ENCODE measurements at regions not wholly inside any gene's neighbourhood (a gene's known extent, or its start where the extent isn't known, plus 50 kb on each side); places are given as distances from the start of the nearest gene placed in this dataset.
"Not testable (repeated sequence)": the region's sequence is repeated elsewhere in the genome, so short reads cannot be mapped to it uniquely, and the experiment has no call there.

DNA sequence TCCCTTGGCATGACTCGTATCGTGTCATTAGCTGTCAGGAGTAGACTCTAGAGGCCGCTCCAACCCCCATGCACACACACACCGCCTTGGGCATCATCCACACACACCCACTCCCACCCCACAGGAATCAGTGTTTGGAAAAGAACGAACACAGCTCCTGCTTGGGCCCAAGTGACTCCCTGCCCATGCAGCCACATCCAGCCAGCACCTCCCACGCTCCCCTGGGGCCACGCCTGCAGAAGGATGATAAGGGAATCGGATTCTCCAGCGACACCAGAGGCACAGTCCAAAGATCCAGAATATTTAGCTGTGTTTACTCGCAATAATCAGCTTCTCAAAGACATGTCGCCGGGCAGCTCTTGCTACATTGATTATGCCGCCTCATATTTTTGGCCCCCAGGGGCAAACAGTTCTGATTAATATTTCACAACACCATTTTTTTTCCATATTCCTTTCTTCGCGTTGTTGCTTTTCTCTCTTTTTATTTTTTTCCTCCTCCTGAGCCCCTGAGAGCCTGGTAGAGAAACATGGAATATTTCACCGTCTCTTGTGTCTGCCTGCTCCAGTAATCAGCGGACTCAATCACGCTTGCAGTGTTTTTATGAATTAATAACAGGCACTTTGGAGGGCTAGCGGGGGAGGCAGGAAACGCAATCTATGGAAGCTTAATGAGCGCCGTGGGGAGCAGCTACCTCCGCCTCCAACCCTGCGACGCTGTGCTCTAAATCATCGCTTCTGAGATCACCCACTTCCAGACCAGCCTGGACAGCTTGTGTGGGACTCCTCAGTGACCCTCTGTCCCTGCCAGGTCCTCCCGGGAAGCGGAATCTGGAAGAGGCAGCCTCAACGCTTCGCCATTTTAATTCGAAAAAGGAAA is 221.4 kb downstream of the TLE3 start:
- no peak for DNase-seq

DNA sequence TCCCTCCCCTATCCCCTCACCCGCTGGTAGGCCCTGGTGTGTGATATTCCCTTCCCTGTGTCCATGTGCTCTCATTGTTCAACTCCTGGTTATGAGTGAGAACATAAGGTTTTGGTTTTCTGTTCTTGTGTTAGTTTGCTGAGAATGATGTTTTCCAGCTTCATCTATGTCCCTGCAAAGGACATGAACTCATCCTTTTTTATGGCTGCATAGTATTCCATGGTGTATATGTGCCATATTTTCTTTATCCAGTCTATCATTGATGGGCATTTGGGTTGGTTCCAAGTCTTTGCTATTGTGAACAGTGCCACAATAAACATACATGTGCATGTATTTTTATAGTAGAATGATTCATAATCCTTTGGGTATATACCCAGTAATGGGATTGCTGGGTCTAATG is 217.8 kb downstream of the TLE3 start:
- DNase-seq: not testable (repeated sequence)

DNA sequence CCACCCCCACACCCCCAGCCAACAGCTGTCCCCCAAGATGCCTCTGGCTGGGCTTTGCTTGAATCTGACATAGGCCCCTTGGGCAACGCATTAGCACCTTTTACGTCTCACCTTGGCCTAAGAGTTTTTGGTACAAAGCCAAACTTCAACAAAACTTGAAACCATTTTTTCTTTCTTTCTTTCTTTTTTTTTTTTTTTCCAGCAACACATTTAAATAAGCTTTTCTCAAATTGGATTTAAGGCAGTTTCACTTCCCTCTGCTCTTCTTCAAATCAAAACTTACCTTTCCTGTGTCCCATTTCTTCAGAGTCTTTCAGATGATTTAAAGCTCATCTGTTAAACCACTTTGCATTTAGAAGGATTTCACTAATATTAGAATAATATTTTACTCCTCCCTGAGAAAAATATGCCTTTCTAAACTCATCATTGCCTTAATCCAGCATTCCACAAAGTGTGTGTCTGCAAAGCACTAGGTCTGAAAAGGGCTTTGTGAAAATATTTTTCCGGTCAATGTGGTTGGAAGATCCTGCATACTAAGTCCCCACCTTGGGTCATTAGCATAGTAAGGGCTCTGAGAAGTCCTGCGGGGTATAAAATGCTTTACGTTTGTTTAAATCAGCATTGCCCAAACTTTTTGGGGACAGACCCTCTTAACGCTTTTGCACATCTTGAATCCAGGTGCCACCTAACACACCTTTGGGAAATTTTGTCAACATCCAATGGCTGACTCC is 217.0 kb downstream of the TLE3 start:
- no peak for DNase-seq

DNA sequence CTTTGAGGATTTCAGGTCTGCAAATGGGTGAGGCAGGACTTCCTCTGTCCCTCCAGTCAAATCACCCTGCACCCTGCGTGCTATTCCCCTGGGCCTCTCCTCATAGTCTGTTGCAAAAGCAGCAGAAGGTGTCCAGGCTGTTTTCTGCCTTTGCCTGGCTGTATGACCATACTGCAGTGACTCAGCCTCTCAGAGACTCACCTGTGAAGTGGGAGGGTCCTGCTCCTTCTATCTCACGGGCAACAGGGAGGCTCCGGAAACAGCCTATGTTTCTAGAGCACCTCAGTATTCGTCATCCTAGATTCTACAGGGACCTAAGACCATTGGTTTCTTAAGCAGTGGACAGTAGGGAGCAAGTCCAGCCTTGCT is 216.4 kb downstream of the TLE3 start:
- DNase-seq: no peak

DNA sequence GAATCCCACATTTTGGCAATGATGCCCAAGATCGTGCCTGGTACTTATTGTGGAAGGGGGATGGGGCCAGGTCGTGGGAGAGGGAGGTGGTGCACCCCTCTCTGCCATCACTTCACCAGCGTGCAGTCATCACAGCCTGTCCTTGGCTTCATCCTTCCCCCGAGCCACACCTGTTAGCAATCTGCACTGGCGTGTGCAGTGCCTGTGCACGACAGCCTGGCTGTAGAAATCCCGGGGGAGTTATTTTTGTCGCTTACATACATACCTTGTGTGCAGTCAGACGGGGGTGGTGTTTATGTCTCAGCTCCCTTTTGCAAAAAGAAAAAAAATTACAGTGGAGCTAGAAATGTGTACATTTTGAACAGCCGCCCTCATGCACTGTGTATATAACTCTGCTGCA is 216.0 kb downstream of the TLE3 start:
- peak; percentile 11 for DNase-seq

DNA sequence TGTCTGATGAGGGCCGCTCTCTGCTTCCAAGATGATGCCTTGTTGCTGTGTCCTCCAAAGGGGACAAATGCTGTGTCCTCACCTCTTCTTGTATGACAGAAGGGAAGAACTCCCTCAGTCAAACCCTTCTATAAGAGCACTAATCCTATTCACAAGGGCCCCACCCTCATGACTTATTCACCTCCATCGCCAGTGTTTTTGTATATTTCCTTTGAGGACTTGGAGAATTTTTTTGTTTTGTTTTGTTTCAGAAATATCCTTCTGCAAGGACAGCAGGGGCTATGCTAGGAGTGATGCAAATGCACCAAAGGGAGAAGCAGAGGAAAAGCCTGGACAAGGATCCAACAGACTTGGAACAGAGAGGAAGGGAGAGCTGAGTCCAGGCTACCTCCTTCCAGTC is 214.4 kb downstream of the TLE3 start:
- DNase-seq: no peak

DNA sequence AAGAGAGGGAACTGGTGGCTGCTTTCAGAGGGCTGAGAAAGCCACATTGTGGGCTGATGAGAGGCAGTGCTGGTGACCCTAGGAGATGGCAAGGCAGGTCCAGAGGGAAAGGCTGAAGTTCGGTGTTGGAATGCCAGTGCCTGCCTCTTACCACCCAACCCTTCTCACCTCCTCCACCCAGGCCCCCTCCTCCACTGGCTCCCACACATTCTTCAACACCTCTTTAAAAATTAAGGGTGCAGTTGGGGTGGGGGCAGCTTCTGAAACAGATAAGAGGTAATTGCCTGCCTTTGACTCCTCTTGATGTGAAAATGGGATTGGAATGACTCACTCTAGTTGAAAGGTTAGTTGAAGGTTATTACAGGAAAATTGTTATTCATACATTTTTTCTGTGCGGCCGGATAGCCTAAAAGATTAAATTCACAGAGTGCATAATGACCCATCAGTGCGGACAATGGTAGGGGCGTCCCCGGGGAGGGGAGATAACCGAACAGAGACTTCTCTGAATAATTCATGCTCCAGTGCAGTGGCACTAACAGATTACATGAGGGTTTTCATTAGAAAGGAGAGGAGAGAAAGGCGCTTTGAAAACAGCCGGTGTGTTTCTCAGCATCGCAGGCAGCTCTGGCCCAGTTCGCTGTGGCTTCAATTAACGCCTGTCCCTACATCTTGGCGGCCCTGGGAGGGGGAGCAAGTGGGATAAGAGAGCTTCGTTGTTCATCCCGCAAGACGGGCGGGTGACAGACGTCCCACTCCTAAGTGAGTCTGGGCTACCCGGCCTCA is 212.4 kb downstream of the TLE3 start:
- DNase-seq: no peak

DNA sequence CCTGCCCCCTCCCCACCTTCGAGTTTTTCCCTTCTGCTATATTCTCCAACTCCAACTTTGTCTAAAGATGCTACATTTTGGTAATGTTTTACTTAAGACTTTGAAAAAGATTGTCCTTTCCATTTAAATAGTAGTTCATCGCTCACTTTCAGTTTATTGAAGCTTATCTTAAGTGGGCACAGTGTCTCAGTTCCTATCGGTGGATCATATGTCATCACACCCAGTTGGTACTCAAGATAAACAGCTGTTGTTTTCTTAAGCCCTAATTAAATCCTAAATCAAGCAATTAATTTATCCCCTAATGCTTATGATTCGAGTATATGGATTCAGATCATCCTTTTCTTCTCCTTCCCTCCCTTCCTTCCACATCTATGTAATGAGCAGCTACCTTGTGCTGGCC is 210.7 kb downstream of the TLE3 start:
- DNase-seq: no peak

DNA sequence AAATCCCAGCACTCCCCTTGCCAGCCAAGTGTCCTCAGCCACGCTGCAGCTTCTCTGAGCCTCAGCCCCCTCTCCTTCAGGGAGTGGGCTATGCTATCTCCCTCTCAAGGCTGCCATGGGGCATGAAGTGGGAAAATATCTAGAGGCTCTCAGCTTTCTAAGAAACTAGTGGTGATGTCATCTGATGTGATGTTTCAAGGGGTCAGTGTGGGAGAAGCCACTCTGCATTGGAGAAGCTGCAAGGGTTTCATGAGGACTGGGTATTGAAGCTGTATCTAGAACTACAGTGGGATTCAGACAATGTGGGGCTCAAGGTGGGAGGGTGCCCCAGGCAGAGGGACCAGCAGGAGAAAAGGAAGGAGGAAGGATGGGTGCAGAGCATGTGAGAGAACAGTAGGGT is 210.2 kb downstream of the TLE3 start:
- no peak for DNase-seq

DNA sequence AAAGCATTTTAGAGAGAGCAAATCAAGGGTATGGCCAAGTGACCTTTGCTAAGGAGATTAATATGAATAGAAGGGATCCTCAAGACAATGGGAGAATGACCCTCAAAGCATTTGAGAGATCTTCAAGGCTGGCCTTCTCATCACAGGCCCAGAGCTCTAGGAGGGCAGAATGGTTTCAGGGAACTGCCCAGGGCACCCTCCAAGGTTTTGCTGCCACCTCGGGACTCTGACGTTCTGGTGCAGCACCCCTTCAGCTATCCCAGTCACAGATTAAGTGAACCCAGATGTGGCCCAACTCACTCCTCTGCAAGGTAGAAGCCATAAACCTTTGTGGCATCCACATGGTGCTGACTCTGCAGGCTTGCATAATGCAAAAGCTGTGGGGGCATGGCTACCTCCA is 209.3 kb downstream of the TLE3 start:
- no peak for DNase-seq

DNA sequence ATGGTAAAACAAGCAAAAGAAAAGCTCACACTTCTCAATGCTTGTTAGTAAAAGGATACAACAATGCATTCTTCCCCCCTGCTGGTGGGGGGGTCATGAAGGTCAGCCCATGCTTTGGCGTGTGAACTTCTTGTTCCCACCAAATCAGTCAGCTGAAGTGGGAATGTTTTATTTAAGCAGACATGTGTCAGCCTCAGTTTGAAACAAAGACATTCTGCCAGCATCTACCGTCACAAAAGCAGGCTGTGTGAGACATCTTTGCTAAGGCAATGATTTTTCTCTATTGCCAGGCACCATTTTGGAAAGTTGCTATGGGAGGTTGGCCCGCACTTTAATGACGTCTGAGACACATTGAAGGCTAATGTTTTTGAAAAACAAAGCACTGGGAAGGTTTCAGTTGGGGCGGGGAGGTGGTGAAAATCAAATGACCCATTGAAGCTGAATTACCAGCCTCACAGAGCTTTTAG is 206.6 kb downstream of the TLE3 start:
- no peak for DNase-seq

DNA sequence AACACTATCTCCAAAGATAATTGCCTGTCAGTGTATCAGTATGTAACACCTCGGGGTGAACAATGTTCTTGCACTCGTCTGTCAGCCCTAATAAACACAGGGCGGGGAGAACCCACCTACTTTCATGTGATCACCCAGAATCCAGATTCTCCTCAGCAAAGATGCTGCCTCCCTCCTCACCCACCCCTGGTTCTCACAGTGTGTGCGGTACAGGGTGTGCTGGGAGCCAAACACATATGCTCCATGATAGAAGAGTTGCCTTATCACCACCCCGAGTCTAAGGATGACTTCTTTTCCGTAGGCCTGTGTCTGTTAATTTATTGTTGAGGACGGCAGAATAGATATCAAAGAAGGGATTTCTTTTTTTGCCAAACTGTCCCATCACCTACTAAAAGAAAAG is 206.1 kb downstream of the TLE3 start:
- no peak for DNase-seq

DNA sequence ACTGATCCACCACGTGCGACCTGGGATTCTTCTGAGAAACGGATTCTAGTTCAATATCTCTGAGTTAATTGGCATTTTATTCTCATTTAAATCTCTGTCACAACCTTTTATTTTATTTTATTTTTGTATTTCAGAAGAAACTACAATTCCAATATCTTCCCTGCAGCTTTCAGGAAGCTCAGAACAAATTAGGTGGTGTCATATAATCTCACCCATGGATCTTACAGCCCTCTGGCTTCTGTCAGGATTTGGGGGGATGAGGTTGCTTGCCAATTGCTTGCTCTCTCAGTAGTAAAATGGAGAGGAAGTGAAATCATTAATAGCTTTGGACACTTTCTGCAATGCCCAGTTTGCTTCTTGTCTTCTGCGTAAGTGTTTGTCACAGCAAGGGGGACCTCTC is 205.4 kb downstream of the TLE3 start:
- no peak for DNase-seq

DNA sequence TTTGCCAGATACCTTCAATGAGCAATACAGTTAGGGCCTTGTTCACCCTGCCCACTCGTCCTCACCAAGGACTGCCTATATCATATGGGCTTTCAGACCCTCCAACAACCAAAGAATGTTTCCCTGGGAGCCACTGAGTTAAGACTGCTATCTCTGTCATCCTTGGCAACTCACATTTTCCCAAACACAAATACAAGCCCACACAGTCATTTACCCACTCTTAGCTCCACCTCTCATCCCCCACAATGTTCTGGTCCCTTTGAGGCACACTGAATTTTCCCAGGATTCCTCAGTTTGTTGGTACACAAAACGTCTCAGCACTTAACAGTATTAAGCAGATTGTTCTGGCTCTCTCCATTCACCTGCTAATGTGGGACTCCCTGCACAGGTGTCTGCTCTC is 204.6 kb downstream of the TLE3 start:
- DNase-seq: no peak

DNA sequence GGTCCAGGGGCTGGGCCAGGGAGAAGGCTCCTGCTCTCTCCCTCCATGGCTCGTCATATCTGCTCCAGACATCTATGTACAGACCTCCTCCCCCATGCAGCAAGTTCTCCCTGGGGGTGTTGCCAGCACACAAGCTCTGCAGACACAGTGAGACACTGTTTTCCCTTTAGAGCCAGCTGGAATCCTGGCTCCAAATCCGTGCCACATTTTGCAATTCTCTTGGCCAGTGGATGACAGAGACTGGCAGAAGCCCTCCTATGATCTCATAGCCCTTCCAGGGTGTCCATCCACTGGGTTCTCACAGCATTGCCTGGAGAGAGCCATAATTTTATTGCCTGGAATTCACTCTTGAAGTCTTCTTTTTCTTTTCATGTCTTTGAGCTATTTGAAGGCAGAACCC is 203.9 kb downstream of the TLE3 start:
- no peak for DNase-seq

DNA sequence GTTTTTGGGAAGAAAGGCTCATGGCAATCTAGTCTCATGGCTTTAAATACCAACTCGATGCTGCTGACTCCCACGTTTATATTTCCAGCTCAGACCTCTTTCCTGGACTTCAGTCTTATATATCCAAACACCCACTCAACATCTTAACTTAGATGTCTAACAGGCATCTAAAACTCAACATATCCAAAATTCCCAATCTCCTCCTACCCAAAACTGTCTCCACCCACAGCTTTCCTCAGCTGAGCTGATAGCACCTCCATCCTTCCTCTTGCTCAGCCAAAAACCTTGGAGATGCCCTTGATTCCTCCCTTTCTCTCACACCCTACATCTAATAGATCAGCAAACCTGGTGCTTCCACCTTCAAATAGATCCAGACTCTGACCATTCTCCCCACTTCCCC is 202.5 kb downstream of the TLE3 start:
- no peak for DNase-seq

DNA sequence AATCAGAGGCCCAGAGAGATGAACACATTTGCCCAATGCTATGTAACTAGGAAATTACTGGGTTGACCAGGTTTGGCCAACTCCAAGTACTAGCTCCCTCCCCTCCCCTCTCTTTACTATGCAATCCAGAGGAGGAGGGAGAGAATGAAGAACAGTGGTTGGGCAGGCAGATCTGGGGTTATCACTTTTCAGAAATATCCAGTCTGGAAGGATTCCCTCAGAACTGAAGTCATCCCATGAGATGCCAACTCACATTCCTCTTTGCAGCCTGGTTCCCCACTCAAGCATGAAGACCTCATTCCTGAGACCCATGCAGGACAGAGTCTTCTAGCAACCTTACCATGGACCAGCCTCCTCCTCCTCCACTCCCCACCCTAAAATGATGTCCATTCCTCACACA is 201.1 kb downstream of the TLE3 start:
- DNase-seq: no peak

DNA sequence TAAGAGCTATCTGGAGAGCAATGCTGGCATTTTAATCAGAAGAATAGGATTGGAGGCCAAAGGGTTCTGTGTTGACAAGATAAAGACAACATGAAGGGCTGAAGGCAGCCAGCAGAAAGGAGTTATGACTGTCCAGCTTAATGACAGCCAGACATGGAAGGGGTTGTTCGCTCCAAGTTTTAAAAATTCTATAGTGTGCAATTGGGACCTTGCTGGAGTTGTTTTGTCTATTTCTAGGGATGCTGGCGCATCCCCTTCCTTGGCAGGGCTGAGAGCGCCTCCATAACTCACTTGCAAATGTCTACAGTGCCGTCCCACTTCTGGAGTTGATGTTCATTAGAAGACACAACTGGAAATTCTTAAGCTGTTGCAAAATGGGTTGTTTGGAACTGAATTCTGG is 200.7 kb downstream of the TLE3 start:
- no peak for DNase-seq

DNA sequence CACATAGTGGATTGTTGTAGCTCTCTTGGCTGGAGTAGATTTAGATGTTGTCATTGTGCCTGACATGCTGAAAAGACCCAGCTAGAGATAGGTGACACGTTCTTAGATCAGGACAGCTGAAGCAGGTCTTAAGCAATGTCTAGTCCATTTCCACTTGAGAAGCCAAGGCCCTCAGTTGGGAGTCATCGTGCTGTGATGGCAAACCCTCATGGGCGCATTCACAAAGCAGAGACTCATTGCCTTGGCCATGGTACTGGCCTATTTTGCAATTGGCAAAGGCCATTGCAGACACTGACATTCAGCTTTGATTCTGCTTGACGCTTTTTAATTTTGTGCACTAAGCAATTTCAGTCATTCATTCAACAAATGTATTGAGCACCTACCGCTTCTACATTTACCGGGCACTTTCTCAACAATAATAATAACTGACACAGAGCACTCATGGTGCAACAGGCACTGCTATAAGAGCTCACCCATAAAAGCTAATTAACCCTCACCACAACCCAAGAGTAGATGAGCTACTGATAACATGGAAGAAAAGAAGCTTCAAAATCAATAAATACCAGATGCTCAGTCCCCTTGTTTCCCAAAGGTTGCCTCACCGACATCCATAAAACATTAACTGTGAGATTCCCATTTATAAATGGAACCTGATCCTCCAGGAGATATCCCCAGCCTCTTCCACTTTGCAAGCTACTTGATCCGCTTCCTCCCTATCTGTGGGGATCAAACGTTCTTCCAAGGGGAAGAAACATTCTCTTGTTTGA is 200.1 kb downstream of the TLE3 start:
- DNase-seq: no peak

DNA sequence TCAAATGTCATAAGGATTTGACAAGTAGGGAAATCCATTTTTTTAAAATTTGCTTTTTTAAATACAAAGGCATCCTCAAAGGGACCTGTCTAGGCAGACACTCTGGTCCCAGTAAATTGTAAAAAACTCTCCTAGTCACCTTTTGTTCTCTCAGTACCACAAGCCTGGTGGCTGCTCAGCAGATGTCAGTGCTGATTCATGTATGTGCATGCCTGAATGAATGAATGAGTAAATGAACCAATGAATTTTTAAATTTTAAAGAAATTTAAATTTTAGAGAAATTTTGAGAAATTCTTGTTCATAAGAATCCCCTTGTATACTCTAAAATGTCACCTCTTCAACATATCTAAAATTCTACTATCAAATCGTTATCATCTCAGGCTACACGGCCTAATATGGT is 199.5 kb downstream of the TLE3 start:
- DNase-seq: no peak

DNA sequence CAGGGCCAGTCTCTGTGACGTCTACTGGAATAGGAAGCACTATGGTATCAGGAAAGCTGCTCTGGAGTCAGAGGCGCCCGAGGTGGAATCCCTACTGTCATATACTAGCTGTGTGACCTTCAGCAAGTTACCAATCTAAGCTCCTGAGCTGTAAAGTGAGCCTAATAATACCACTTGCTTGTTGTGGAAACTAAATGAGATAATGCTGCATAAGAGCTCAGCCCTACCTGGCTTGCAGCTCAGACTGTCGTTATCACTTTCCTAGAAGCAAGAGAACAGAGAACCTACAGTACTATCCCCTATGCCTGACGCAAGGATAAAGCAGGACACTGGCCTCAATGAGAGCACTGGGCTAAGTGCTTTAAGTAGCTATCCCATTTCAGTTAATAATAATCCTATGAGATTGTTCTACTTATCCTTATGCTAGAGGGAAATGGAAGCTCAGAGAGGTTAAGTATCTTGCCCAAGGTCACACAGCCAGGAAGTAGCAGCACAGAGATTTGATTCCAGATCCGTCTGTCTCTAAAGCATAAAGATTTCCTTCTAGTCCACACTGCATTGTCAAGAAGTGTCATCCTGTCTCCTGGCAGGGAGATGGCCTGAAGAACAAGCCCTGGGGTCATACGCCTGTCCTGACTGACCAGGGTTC is 195.2 kb downstream of the TLE3 start:
- DNase-seq: no peak

Measured in NCI-H1436 treated with DMSO at 0.1 percent for 48 hours (cell line).